ENCODE measurements at regions not wholly inside any gene's neighbourhood (a gene's known extent, or its start where the extent isn't known, plus 50 kb on each side); places are given as distances from the start of the nearest gene placed in this dataset.

GRCh38 chr15:62717496-62717895, 325.1 kb upstream of the TPM1 start:
- H3K79me2 ChIP-seq: no peaks in the 10 kb centered on the region
- no peak overlapping the region for H3K27ac ChIP-seq
- H3K9me3 ChIP-seq (ENCODE audit: low read depth): no peaks in the 10 kb centered on the region
- H2AFZ ChIP-seq: no peak overlapping the region
- H3K4me2 ChIP-seq: no peak overlapping the region
- no peak for DNase-seq (ENCODE audit: low spot score)
- no peaks in the 10 kb centered on the region for H3K36me3 ChIP-seq (replicated peaks; ENCODE audit: insufficient read depth, low read depth)
- TF ChIP-seq CTCF (IDR thresholded peaks at IDR 0.05; ENCODE audit: poor library complexity): no peak
- H3K4me1 ChIP-seq (ENCODE audit: insufficient read depth): no peaks in the 10 kb centered on the region
- no peaks in the 10 kb centered on the region for H3K27me3 ChIP-seq
- H4K20me1 ChIP-seq (ENCODE audit: insufficient read depth, poor library complexity, severe bottlenecking): no peaks in the 10 kb centered on the region
- H3K9me2 ChIP-seq (replicated peaks; ENCODE audit: insufficient read depth): no peaks in the 10 kb centered on the region
- H3K4me3 ChIP-seq: no peak overlapping the region
- WGBS (ENCODE audit: low lambda C conversion rate, missing lambda C conversion rate): 88% methylated on average over 6 of the region's 6 CpGs

- no peaks in the 10 kb centered on the region for H3K9me3 ChIP-seq (ENCODE audit: low read depth)
- no peak overlapping the region for H2AFZ ChIP-seq
- WGBS (ENCODE audit: low lambda C conversion rate, missing lambda C conversion rate): 96% methylated on average over 5 of the region's 5 CpGs
- DNase-seq (ENCODE audit: low spot score): no peak
- no peaks in the 10 kb centered on the region for H4K20me1 ChIP-seq (ENCODE audit: insufficient read depth, poor library complexity, severe bottlenecking)
- no peak overlapping the region for H3K27ac ChIP-seq
- H3K4me3 ChIP-seq: no peak overlapping the region
- H3K4me1 ChIP-seq (ENCODE audit: insufficient read depth): no peaks in the 10 kb centered on the region
- no peaks in the 10 kb centered on the region for H3K36me3 ChIP-seq (replicated peaks; ENCODE audit: insufficient read depth, low read depth)
- TF ChIP-seq EZH2phosphoT487 (IDR thresholded peaks at IDR 0.05; ENCODE audit: low read depth, severe bottlenecking, unreplicated experiment) (no peak), CTCF (IDR thresholded peaks at IDR 0.05; ENCODE audit: poor library complexity) (no peak), EZH2 (IDR thresholded peaks at IDR 0.05; ENCODE audit: borderline replicate concordance) (no peak)
- H3K4me2 ChIP-seq: no peak overlapping the region
- no peaks in the 10 kb centered on the region for H3K27me3 ChIP-seq
- no peaks in the 10 kb centered on the region for H3K79me2 ChIP-seq
- no peaks in the 10 kb centered on the region for H3K9me2 ChIP-seq (replicated peaks; ENCODE audit: insufficient read depth)
Observed at GRCh38 chr15:62719316-62719715, 323.2 kb upstream of the TPM1 start.

- no peak overlapping the region for H3K4me2 ChIP-seq
- no peak for TF ChIP-seq EZH2 (IDR thresholded peaks at IDR 0.05; ENCODE audit: borderline replicate concordance)
- TF ChIP-seq EZH2phosphoT487 (IDR thresholded peaks at IDR 0.05; ENCODE audit: low read depth, severe bottlenecking, unreplicated experiment): no peak
- TF ChIP-seq CTCF (IDR thresholded peaks at IDR 0.05; ENCODE audit: poor library complexity): no peak
Observed at GRCh38 chr15:62722237-62722636, 320.3 kb upstream of the TPM1 start.

GRCh38 chr15:62726461-62726860, 316.1 kb upstream of the TPM1 start:
- Histone ChIP-seq H2AFZ (no peak overlapping the region), H3K4me1 (ENCODE audit: insufficient read depth) (no peaks in the 10 kb centered on the region), H3K36me3 (replicated peaks; ENCODE audit: insufficient read depth, low read depth) (peaks cover 7% of the 10 kb centered on the region), H3K27ac (no peak overlapping the region), H3K4me3 (no peak overlapping the region), H3K27me3 (no peaks in the 10 kb centered on the region), H3K4me2 (no peak overlapping the region), H4K20me1 (ENCODE audit: insufficient read depth, poor library complexity, severe bottlenecking) (no peaks in the 10 kb centered on the region), H3K9me3 (ENCODE audit: low read depth) (no peaks in the 10 kb centered on the region), H3K79me2 (no peaks in the 10 kb centered on the region), H3K9me2 (replicated peaks; ENCODE audit: insufficient read depth) (no peaks in the 10 kb centered on the region)
- no peak for DNase-seq (ENCODE audit: low spot score)
- TF ChIP-seq EZH2 (IDR thresholded peaks at IDR 0.05; ENCODE audit: borderline replicate concordance): no peak
- TF ChIP-seq EZH2phosphoT487 (IDR thresholded peaks at IDR 0.05; ENCODE audit: low read depth, severe bottlenecking, unreplicated experiment): no peak
- TF ChIP-seq CTCF (IDR thresholded peaks at IDR 0.05; ENCODE audit: poor library complexity): no peak

More at GRCh38 chr15:62722237-62722636, 320.3 kb upstream of the TPM1 start:
- Histone ChIP-seq H3K27ac (no peak overlapping the region), H2AFZ (no peak overlapping the region), H3K4me3 (no peak overlapping the region), H3K9me3 (ENCODE audit: low read depth) (no peaks in the 10 kb centered on the region), H4K20me1 (ENCODE audit: insufficient read depth, poor library complexity, severe bottlenecking) (no peaks in the 10 kb centered on the region), H3K36me3 (replicated peaks; ENCODE audit: insufficient read depth, low read depth) (no peaks in the 10 kb centered on the region), H3K79me2 (no peaks in the 10 kb centered on the region), H3K9me2 (replicated peaks; ENCODE audit: insufficient read depth) (no peaks in the 10 kb centered on the region), H3K4me1 (ENCODE audit: insufficient read depth) (no peaks in the 10 kb centered on the region), H3K27me3 (no peaks in the 10 kb centered on the region)
- no peak for DNase-seq (ENCODE audit: low spot score)
- 97% methylated on average over 9 of the region's 9 CpGs for WGBS (ENCODE audit: low lambda C conversion rate, missing lambda C conversion rate)
